ENCODE measurements at regions not wholly inside any gene's neighbourhood (a gene's known extent, or its start where the extent isn't known, plus 50 kb on each side); places are given as distances from the start of the nearest gene placed in this dataset.

- Histone ChIP-seq H2AFZ (ENCODE audit: insufficient read depth, low read depth, low read length, poor library complexity, severe bottlenecking) (no peak overlapping the region), H3K4me1 (ENCODE audit: control insufficient read depth in 2 of 2, insufficient read depth in 2 of 2, low read length in 2 of 2) (no peaks in the 10 kb centered on the region), H3K27me3 (replicated peaks in 1 of 4; ENCODE audit: control extremely low read depth in 1 of 4, control insufficient read depth in 3 of 4, insufficient read depth in 4 of 4, low read length in 3 of 4) (peaks cover 0 to 3% (median 0%) of the 10 kb centered on the region in 4 experiments), H3K9me3 (ENCODE audit: control extremely low read depth in 1 of 3, control insufficient read depth in 2 of 3, insufficient read depth in 1 of 3, low read length in 2 of 3) (no peaks in the 10 kb centered on the region), H3K27ac (ENCODE audit: low read length in 2 of 2) (no peak overlapping the region), H4K20me1 (ENCODE audit: control insufficient read depth, insufficient read depth, low read length, poor library complexity, severe bottlenecking) (no peaks in the 10 kb centered on the region), H3K4me2 (replicated peaks; ENCODE audit: low read depth, low read length, poor library complexity, severe bottlenecking) (no peak overlapping the region), H3K9ac (ENCODE audit: low read length) (no peak overlapping the region), H3K36me3 (replicated peaks in 1 of 2; ENCODE audit: control extremely low read depth in 1 of 2, control insufficient read depth in 1 of 2, extremely low read depth in 1 of 2, insufficient read depth in 2 of 2, low read length in 1 of 2) (no peaks in the 10 kb centered on the region), H3K4me3 (ENCODE audit: control extremely low read depth in 1 of 5, extremely low read depth in 1 of 5, insufficient read depth in 1 of 5, low read depth in 2 of 5, low read length in 4 of 5) (no peak overlapping the region), H3K79me2 (ENCODE audit: control insufficient read depth, insufficient read depth, low read length) (no peaks in the 10 kb centered on the region)
- TF ChIP-seq EZH2 (IDR thresholded peaks at IDR 0.05; ENCODE audit: borderline replicate concordance, insufficient read depth, low read depth, low read length, poor library complexity, severe bottlenecking): no peak
- TF ChIP-seq, protein P1, sequence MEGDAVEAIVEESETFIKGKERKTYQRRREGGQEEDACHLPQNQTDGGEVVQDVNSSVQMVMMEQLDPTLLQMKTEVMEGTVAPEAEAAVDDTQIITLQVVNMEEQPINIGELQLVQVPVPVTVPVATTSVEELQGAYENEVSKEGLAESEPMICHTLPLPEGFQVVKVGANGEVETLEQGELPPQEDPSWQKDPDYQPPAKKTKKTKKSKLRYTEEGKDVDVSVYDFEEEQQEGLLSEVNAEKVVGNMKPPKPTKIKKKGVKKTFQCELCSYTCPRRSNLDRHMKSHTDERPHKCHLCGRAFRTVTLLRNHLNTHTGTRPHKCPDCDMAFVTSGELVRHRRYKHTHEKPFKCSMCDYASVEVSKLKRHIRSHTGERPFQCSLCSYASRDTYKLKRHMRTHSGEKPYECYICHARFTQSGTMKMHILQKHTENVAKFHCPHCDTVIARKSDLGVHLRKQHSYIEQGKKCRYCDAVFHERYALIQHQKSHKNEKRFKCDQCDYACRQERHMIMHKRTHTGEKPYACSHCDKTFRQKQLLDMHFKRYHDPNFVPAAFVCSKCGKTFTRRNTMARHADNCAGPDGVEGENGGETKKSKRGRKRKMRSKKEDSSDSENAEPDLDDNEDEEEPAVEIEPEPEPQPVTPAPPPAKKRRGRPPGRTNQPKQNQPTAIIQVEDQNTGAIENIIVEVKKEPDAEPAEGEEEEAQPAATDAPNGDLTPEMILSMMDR (IDR thresholded peaks at IDR 0.05): no peak
- CTCF ChIA-PET: no interaction called here
- Mint-ChIP-seq H3K9me3 (ENCODE audit: insufficient read depth) (no peaks in the 10 kb centered on the region), H3K4me3 (no peak overlapping the region), H3K27ac (no peak overlapping the region), H3K27me3 (peaks cover 22% of the 10 kb centered on the region), H3K4me1 (no peaks in the 10 kb centered on the region)
- ATAC-seq (ENCODE audit: low read depth): no peak
- no peak for DNase-seq
- WGBS (ENCODE audit: insufficient coverage): no CpG with 5 or more reads among the region's 2 CpGs
- intact Hi-C loops (cut with micrococcal nuclease): no loop called here
- POLR2A ChIA-PET: no interaction called here
Observed at GRCh38 chr16:17877821-17878360, 407.1 kb upstream of the XYLT1 start.

GRCh38 chr16:17866996-17867395 lies 396.2 kb upstream of the XYLT1 start:
- WGBS (ENCODE audit: insufficient coverage): 87% methylated on average over 3 of the region's 5 CpGs
- ATAC-seq (ENCODE audit: low read depth): no peak
- intact Hi-C loops (cut with micrococcal nuclease): no loop called here
- no peak for TF ChIP-seq EZH2 (IDR thresholded peaks at IDR 0.05; ENCODE audit: borderline replicate concordance, insufficient read depth, low read depth, low read length, poor library complexity, severe bottlenecking)
- TF ChIP-seq, protein P1 (IDR thresholded peaks at IDR 0.05): no peak
- Histone ChIP-seq H4K20me1 (ENCODE audit: control insufficient read depth, insufficient read depth, low read length, poor library complexity, severe bottlenecking) (no peaks in the 10 kb centered on the region), H3K4me3 (ENCODE audit: control extremely low read depth in 1 of 5, extremely low read depth in 1 of 5, insufficient read depth in 1 of 5, low read depth in 2 of 5, low read length in 4 of 5) (no peak overlapping the region), H3K9me3 (ENCODE audit: control extremely low read depth in 1 of 3, control insufficient read depth in 2 of 3, insufficient read depth in 1 of 3, low read length in 2 of 3) (no peaks in the 10 kb centered on the region), H3K4me1 (ENCODE audit: control insufficient read depth in 2 of 2, insufficient read depth in 2 of 2, low read length in 2 of 2) (no peaks in the 10 kb centered on the region), H2AFZ (ENCODE audit: insufficient read depth, low read depth, low read length, poor library complexity, severe bottlenecking) (no peak overlapping the region), H3K9ac (ENCODE audit: low read length) (no peak overlapping the region), H3K79me2 (ENCODE audit: control insufficient read depth, insufficient read depth, low read length) (no peaks in the 10 kb centered on the region), H3K27me3 (replicated peaks in 1 of 4; ENCODE audit: control extremely low read depth in 1 of 4, control insufficient read depth in 3 of 4, insufficient read depth in 4 of 4, low read length in 3 of 4) (no peaks in the 10 kb centered on the region), H3K27ac (ENCODE audit: low read length in 2 of 2) (no peak overlapping the region), H3K4me2 (replicated peaks; ENCODE audit: low read depth, low read length, poor library complexity, severe bottlenecking) (no peak overlapping the region), H3K36me3 (replicated peaks in 1 of 2; ENCODE audit: control extremely low read depth in 1 of 2, control insufficient read depth in 1 of 2, extremely low read depth in 1 of 2, insufficient read depth in 2 of 2, low read length in 1 of 2) (no peaks in the 10 kb centered on the region)
- no peaks in the 10 kb centered on the region for H3K9me3 Mint-ChIP-seq (ENCODE audit: insufficient read depth)
- no peak overlapping the region for H3K27ac Mint-ChIP-seq
- H3K4me1 Mint-ChIP-seq: no peaks in the 10 kb centered on the region
- H3K27me3 Mint-ChIP-seq: peaks cover 7% of the 10 kb centered on the region
- no peak overlapping the region for H3K4me3 Mint-ChIP-seq
- ChIA-PET POLR2A (no interaction called here), CTCF (no interaction called here)
- DNase-seq: no peak

Data from B cell (primary cell).